ENCODE measurements at regions not wholly inside any gene's neighbourhood (a gene's known extent, or its start where the extent isn't known, plus 50 kb on each side); places are given as distances from the start of the nearest gene placed in this dataset.

- TF ChIP-seq CTCF (IDR thresholded peaks at IDR 0.05), result no peak
- no peak for TF ChIP-seq POLR2A (IDR thresholded peaks at IDR 0.05)
Observed at GRCh38 chr5:129395247-129395646, 64.9 kb upstream of the ADAMTS19 start.

Data from vagina (tissue), 2 donors.